ENCODE measurements at regions not wholly inside any gene's neighbourhood (a gene's known extent, or its start where the extent isn't known, plus 50 kb on each side); places are given as distances from the start of the nearest gene placed in this dataset.

- no peak for DNase-seq (ENCODE audit: extremely low read depth, low read depth, low spot score)
These were observed 341.0 kb downstream of the SEC14L1 start for GRCh38 chr17:77481476-77482374.

DNA sequence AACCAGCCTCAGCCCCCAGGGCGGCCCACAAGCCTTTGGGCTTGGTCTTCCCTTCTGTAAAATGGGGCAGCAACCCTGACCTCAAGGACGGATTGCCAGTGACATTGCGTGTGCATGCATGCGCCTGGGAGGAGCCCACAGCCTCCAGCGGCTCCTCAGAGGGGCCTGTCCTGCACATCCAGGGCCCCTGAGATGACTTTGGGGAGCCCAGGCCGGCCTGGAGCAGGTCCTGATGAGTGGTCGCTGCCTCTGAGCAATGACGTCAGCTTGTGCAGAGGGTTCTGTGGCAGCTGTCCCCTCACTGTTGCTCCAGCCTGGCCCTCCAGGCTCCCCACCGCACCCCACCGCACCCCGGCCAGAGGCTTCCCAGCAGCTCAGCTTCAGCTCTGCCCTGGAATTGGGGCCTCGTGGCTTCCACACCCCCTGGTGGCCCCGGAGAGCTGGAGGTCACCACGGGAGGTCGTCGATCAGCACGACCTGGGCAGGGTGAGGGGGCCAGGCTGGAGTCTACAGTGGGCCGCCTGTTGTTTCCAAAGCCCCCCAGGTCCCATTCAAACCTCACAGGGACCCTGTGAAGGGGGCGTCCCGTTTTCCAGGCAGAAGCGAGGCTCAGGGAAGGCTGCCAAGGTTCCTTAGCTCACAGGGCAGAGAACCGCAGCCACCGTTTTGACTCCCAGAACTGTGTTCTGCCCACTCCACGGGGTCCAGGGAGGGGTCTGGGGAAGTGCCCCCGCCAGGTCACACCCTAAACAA, 341.8 kb downstream of the SEC14L1 start:
- DNase-seq (ENCODE audit: extremely low read depth, low read depth, low spot score) = no peak

GRCh38 chr17:77483128-77483598, 342.4 kb downstream of the SEC14L1 start:
- no peak for DNase-seq (ENCODE audit: extremely low read depth, low read depth, low spot score)

DNA sequence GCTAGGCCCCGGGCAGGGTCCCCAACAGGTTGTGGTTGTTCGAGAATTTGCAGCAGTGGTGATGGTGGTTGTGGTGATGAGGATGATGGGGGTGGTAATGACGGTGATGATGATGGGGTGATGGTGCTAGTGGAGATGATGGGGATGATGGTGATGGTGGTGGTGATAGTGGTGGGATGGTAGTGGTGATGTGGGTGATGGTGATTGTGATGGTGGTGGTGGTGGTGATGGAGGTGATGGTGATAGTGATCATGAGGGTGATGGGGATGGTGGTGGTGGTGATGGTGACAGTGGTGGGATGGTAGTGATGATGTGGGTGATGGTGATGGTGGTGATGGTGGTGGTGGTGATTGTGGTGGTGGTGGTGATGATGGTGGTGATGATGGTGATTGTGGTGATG, 343.3 kb downstream of the SEC14L1 start:
- DNase-seq (ENCODE audit: extremely low read depth, low read depth, low spot score) = no peak

DNA sequence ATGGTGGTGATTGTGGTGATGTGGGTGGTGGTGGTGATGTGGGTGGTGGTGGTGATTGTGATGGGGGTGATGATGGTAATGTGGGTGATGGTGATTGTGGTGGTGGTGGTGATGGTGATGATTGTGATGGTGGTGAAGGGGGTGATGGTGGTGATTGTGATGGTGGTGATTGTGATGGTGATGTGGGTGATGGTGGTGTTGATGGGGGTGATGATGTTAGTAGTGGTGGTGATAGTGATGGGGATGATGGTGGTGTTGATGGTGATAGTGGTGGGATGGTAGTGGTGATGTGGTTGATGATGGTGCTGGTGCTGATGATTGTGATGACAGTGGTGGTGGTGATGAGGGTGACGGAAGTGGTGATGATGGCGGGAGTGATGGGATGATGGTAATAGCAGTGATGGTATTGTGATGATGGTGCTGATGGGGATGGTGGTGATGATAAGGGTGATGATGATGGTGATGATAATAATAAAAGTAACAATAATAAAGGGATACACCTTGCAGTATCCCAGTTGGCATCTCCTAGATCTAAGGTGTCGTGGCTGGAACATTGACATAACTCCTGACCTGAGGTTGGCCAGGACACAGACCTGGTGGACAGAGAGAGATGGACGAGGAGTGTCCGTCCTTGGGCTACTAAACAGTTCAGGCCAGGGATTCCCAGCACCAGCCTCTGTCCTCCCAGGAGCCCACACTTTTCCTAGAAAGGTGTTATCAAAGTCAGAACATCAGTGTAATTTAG, 344.5 kb downstream of the SEC14L1 start:
- DNase-seq (ENCODE audit: extremely low read depth, low read depth, low spot score) = no peak

DNA sequence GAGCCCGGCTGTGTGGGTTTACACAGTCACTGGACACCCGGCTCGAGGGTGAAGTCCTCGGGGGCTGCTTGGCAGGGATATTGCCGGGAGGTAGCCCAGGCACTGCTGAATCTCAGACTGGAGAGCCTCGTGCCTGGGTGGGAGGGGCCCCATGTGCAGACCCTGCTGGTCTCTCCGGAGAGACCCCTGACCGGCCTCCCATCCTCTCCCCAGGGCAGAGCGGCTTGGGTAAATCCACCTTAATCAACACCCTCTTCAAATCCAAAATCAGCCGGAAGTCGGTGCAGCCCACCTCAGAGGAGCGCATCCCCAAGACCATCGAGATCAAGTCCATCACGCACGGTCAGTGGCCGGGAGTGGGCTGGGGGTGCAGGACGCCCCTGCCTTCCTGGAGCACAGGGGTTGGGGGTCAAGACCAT, 346.5 kb downstream of the SEC14L1 start:
- no peak for DNase-seq (ENCODE audit: extremely low read depth, low read depth, low spot score)

DNA sequence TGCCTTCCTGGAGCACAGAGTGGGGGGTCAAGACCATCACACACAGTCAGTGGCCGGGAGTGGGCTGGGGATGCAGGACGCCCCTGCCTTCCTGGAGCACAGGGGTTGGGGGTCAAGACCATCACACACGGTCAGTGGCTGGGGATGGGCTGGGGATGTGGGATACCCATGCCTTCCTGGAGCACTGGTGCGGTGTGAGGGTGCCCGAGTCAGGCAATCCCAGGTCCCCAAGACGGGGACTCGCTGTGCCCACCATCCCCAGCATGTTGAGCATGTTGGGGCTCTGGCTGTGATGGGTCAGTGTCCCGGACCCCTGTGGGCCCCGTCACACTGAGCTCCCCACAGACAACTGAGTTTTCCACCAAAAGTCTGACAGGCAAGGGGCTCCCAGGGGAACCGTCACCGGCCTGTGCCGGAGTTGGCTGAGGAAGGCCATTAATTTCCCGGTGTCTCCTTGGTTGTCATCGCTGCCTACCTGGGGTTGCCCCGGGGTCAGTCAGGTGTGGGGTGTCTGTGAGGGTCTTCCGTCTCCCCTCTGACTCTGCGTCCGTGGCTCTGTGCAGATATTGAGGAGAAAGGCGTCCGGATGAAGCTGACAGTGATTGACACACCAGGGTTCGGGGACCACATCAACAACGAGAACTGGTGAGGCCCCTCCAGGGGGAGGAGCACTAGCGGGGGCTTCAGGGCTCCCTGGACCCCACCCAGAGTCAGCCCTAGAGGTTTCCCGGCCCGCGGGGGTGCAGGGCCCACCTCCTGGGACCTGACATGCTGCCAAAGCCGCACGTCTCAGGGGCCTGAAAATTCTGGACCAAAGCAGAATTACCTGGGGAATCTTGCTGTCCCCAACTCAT, 347.1 kb downstream of the SEC14L1 start:
- no peak for DNase-seq (ENCODE audit: extremely low read depth, low read depth, low spot score)

- no peak for DNase-seq (ENCODE audit: extremely low read depth, low read depth, low spot score)
These were observed 347.9 kb downstream of the SEC14L1 start for GRCh38 chr17:77488531-77489238.

- no peak for DNase-seq (ENCODE audit: extremely low read depth, low read depth, low spot score)
These were observed 348.6 kb downstream of the SEC14L1 start for GRCh38 chr17:77489239-77489892.

GRCh38 chr17:77489893-77490255, 349.1 kb downstream of the SEC14L1 start:
- no peak for DNase-seq (ENCODE audit: extremely low read depth, low read depth, low spot score)

DNA sequence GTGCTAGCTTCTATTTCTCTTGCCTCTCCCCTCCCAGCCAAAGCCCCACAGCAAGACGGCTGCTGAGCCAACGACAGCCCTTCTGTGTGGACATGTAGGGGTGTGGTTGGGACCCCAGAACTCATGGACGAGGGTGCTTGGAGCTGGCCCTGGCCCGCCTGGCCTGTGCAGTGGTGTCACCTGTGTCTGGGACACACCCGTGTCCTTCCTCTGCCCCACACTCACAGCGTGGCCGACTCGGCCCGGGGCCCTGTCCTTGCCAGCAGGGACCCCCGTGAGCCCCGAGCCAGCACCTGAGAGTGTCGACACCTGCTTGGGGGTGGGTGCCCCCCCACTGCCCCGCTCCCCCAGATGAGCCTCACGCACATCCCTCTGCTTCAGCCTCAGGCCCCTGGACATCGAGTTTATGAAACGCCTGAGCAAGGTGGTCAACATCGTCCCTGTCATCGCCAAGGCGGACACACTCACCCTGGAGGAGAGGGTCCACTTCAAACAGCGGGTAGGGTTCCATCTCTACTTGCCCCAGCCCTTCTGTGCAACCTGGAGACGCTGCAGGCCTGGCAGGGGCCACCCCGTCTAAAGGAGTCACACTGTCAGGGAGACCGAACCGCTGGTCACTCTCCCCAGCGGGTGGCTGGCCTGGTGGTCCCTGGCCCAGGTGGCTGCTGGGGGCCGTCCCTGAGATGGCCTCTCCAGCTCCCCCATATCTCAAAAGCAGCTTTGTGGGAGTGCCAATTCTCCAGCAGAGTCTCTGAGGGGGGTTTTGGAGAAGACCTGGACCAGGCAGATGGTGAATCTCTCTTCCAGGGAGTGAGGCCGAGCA, 349.8 kb downstream of the SEC14L1 start:
- no peak for DNase-seq (ENCODE audit: extremely low read depth, low read depth, low spot score)

DNA sequence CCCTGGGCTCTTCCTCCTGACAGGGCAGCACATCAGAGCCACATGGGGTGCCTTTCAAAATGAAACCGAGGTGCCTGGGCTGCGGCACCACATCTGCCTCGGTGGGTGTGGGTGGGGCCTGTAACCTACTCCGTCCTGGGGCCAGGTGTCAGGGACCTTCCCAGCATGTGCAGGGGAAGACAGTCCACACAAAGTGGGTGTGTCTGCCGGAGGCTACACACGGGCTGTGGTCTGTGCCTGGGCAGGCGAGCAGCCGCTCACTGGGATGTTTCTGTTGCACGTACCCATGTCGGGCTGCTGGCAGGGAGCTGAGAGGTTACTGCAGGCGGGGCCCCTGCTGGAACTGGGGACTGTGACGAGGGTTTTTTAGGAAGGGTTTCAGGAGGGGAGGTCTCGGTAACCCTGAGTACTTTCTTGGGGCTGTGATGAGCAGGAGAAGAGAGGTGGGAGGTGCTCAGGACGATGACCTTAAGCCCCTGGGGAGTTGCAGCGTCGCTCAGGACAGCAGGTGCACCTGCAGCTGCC, 351.2 kb downstream of the SEC14L1 start:
- DNase-seq (ENCODE audit: extremely low read depth, low read depth, low spot score) = no peak

GRCh38 chr17:77492446-77493237, 351.9 kb downstream of the SEC14L1 start:
- no peak for DNase-seq (ENCODE audit: extremely low read depth, low read depth, low spot score)

GRCh38 chr17:77493238-77493820, 352.6 kb downstream of the SEC14L1 start:
- no peak for DNase-seq (ENCODE audit: extremely low read depth, low read depth, low spot score)

DNA sequence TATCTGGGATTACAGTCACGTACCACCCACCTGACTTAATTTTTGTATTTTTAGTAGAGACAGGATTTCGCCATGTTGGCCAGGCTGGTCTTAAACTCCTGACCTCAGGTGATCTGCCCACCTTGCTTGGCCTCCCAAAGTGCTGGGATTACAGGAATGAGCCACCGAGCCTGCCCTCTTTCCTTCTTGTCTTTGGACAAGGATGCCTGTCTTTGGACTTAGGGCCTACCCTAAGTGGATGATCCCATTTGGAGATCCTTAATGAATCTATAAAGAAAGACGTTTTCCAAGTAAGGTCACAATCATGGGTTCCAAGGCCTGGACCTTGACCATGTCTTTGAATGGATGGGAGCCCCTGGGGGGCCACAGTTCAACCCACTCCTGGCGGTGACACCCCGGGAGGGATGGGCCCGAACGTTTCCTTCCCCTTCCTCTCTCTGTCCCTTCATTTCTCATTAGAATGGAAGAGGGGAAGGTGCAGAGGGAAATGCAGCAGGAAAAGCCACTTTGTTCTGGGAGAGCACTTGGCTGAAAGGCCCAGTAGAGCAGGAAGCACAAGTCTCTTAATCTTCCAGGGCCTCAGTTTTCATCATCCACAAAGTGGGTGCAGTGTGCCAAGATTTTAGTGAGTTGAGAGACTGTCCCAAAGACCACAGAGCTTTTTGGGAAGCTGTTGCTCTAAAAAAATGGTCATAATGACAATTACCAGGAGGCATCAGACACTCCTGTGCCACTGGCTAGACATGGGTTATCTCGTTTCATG, 353.3 kb downstream of the SEC14L1 start:
- no peak for DNase-seq (ENCODE audit: extremely low read depth, low read depth, low spot score)

Measured in glomerular endothelial cell (primary cell).